AG04449 (cell line): ENCODE measurements at regions not wholly inside any gene's neighbourhood (a gene's known extent, or its start where the extent isn't known, plus 50 kb on each side); places are given as distances from the start of the nearest gene placed in this dataset.

Experiments
- CTCF ChIA-PET: fragments of 350-600 bp; formaldehyde crosslinking; extraction: SDS; loops from one replicate; lab custom pipeline; 2021; ENCODE audit warnings: antibody characterized with exemption; lab: Yijun Ruan, JAX
- POLR2A ChIA-PET: fragments of 400-600, 350-600 bp; formaldehyde crosslinking; extraction: SDS; loops from one replicate; lab custom pipeline; 2020; ENCODE audit warnings: antibody characterized with exemption, inconsistent platforms; lab: Yijun Ruan, JAX
- DNase-seq: peaks from one replicate; pipeline ENCODE4 v3.0.0-alpha.2; 2010; ENCODE audit warnings: low read depth, low spot score
- H3K4me3 ChIP-seq: 2 replicates; pipeline ENCODE4 v1.5.1; 2011; ENCODE audit warnings: low read depth, mild to moderate bottlenecking, control low read depth, low read length
- CTCF ChIP-seq: IDR thresholded peaks from one replicate; pipeline ENCODE4 v1.5.1; 2011; ENCODE audit warnings: mild to moderate bottlenecking, moderate library complexity, low read length, control low read depth, inconsistent platforms; ENCODE audit not compliant: insufficient read depth; ENCODE audit errors: missing control alignments

GRCh38 chr4:3643518-3644433 is 111.6 kb upstream of the LRPAP1 start:
- no peak for DNase-seq
- POLR2A ChIA-PET, result no interaction called here
- no peak overlapping the region for H3K4me3 ChIP-seq
- CTCF ChIA-PET, result no interaction called here
- TF ChIP-seq CTCF, result no peak

GRCh38 chr4:3642806-3643517 is 110.7 kb upstream of the LRPAP1 start:
- DNase-seq, result no peak
- CTCF ChIA-PET, result no interaction called here
- POLR2A ChIA-PET, result no interaction called here
- H3K4me3 ChIP-seq, result no peak overlapping the region
- no peak for TF ChIP-seq CTCF

GRCh38 chr4:3642056-3642630 is 109.9 kb upstream of the LRPAP1 start:
- H3K4me3 ChIP-seq, result no peak overlapping the region
- TF ChIP-seq CTCF, result no peak
- CTCF ChIA-PET, result no interaction called here
- DNase-seq, result no peak
- POLR2A ChIA-PET, result no interaction called here

- ChIA-PET POLR2A (no interaction called here), CTCF (no interaction called here)
These were observed 109.3 kb upstream of the LRPAP1 start for GRCh38 chr4:3641501-3641900.

GRCh38 chr4:3640587-3640962 is 108.4 kb upstream of the LRPAP1 start:
- ChIA-PET CTCF (no interaction called here), POLR2A (no interaction called here)
- H3K4me3 ChIP-seq, result no peak overlapping the region
- DNase-seq, result no peak
- TF ChIP-seq CTCF, result no peak

More at GRCh38 chr4:3641501-3641900, 109.3 kb upstream of the LRPAP1 start:
- DNase-seq, result no peak
- no peak overlapping the region for H3K4me3 ChIP-seq
- TF ChIP-seq CTCF, result no peak
